HCT116 (cell line): ENCODE measurements at regions not wholly inside any gene's neighbourhood (a gene's known extent, or its start where the extent isn't known, plus 50 kb on each side); places are given as distances from the start of the nearest gene placed in this dataset.

Source experiments
- ATAC-seq: fragments of 200-7000 bp; cut with Tn5 transposase; 2 replicates; pipeline ENCODE4 v1.9.1; 2020; ENCODE audit warnings: mild to moderate bottlenecking, moderate library complexity
- BruUV-seq: library from RNA; stranded (reverse); fragments of 400-500 nt; replicated peaks from 2 replicates; lab custom pipeline; 2021; lab: Mats Ljungman, UMichigan
- CTCF ChIA-PET: fragments of 300-600 bp; sonication (Branson Sonifier 250); formaldehyde crosslinking; loops from one replicate; lab custom pipeline; 2021; ENCODE audit warnings: antibody characterized with exemption; lab: Charles Lee
- POLR2A ChIA-PET: fragments of 300-600, 350-600 bp; sonication (Branson Sonifier 250); formaldehyde crosslinking; loops from one replicate; lab custom pipeline; 2021; ENCODE audit warnings: antibody characterized with exemption; lab: Charles Lee
- RAD21 ChIA-PET, 2 experiments: fragments of 300-600 bp; sonication (Branson Sonifier 250); formaldehyde crosslinking; loops; one replicate each; lab custom pipeline; 2023; ENCODE audit warnings: low total read pairs in 2 of 2; ENCODE audit not compliant: uncharacterized antibody in 2 of 2, unreplicated experiment in 2 of 2, low non-redundant PET in 1 of 2; lab: Charles Lee
- DNase-seq: peaks from one replicate; pipeline ENCODE4 v3.0.0-alpha.2; 2010; ENCODE audit warnings: low read depth, low spot score
- H2AFZ ChIP-seq: fragments of 200-600 bp; shearing (Covaris generic), sonication (generic); 2 replicates; pipeline ENCODE4 v1.6.1; 2017; ENCODE audit warnings: low read depth, mixed run types, mixed read lengths, antibody characterized with exemption, low read length; ENCODE audit not compliant: poor library complexity, severe bottlenecking
- H3K27ac ChIP-seq: 2 replicates; pipeline ENCODE4 v1.5.1; 2012; ENCODE audit warnings: low read depth, low read length
- H3K27me3 ChIP-seq: fragments of 200-600 bp; sonication (generic); 2 replicates; pipeline ENCODE4 v1.6.1; 2016; ENCODE audit warnings: mixed run types, low read length, mixed read lengths; ENCODE audit not compliant: insufficient read depth
- H3K36me3 ChIP-seq, 2 experiments: fragments of 200-500 bp in 1 of 2; fragments of 200-600 bp in 1 of 2; sonication (Bioruptor generic) in 1 of 2; sonication (generic) in 1 of 2; 2 replicates each; pipeline versions ENCODE4 v1.5.1 to v1.6.1; 2014 to 2016; ENCODE audit warnings: low read length in 2 of 2, inconsistent platforms in 1 of 2, mixed read lengths in 1 of 2, mixed run types in 1 of 2; ENCODE audit not compliant: insufficient read depth in 2 of 2, control insufficient read depth in 1 of 2
- H3K4me1 ChIP-seq, 2 experiments: fragments of 200-600 bp in 1 of 2; sonication (generic) in 1 of 2; 2 replicates each; pipeline versions ENCODE4 v1.5.1 to v1.6.1; 2012 to 2017; ENCODE audit warnings: low read length in 2 of 2, inconsistent platforms in 1 of 2, mild to moderate bottlenecking in 1 of 2, mixed read lengths in 1 of 2, mixed run types in 1 of 2, moderate library complexity in 1 of 2; ENCODE audit not compliant: insufficient read depth in 2 of 2, control insufficient read depth in 1 of 2
- H3K4me2 ChIP-seq: fragments of 200-600 bp; sonication (generic); 2 replicates; pipeline ENCODE4 v1.6.1; 2017; ENCODE audit warnings: mixed run types, low read length, mixed read lengths
- H3K4me3 ChIP-seq, 2 experiments: fragments of 200-600 bp in 1 of 2; sonication (generic) in 1 of 2; replicated peaks in 1 of 2; 2 replicates each; pipeline ENCODE4 v1.5.1; 2011 to 2016; ENCODE audit warnings: low read length in 2 of 2, control low read depth in 1 of 2, low read depth in 1 of 2, mild to moderate bottlenecking in 1 of 2, mixed read lengths in 1 of 2, mixed run types in 1 of 2
- H3K79me2 ChIP-seq: fragments of 200-600 bp; sonication (generic); 2 replicates; pipeline ENCODE4 v1.6.1; 2017; ENCODE audit warnings: mild to moderate bottlenecking, mixed run types, low read length, moderate library complexity, mixed read lengths; ENCODE audit not compliant: insufficient read depth
- H3K9ac ChIP-seq: fragments of 200-600 bp; sonication (generic); 2 replicates; pipeline ENCODE4 v1.6.1; 2016; ENCODE audit warnings: low read length, mixed read lengths
- H3K9me2 ChIP-seq: fragments of 200-600 bp; sonication (generic), shearing (Covaris generic); 2 replicates; pipeline ENCODE4 v1.6.1; 2017; ENCODE audit warnings: mixed run types, mild to moderate bottlenecking, moderate library complexity; ENCODE audit not compliant: insufficient read depth
- H3K9me3 ChIP-seq, 2 experiments: fragments of 200-500 bp in 1 of 2; fragments of 200-600 bp in 1 of 2; sonication (Bioruptor generic) in 1 of 2; sonication (generic) in 1 of 2; 2 replicates each; pipeline ENCODE4 v1.6.1; 2014 to 2017; ENCODE audit warnings: low read length in 2 of 2, mixed read lengths in 2 of 2, inconsistent platforms in 1 of 2, low read depth in 1 of 2, mild to moderate bottlenecking in 1 of 2, mixed run types in 1 of 2, moderate library complexity in 1 of 2; ENCODE audit not compliant: control insufficient read depth in 1 of 2, insufficient read depth in 1 of 2
- H4K20me1 ChIP-seq: fragments of 200-600 bp; sonication (generic), shearing (Covaris generic); 2 replicates; pipeline ENCODE4 v1.6.1; 2017; ENCODE audit warnings: mixed run types, mild to moderate bottlenecking, moderate library complexity; ENCODE audit not compliant: insufficient read depth
- CBX3 ChIP-seq: IDR thresholded peaks from 2 replicates; pipeline ENCODE4 v1.6.1; 2012; ENCODE audit warnings: low read depth
- EGR1 ChIP-seq: IDR thresholded peaks from 2 replicates; pipeline ENCODE4 v1.6.1; 2012; ENCODE audit warnings: low read depth
- EZH2 ChIP-seq: fragments of 200-600 bp; sonication (generic); IDR thresholded peaks from 2 replicates; pipeline ENCODE4 v1.6.1; 2017; ENCODE audit warnings: antibody characterized with exemption, mixed run types
- JUND ChIP-seq: IDR thresholded peaks from 2 replicates; pipeline ENCODE4 v1.6.1; 2012
- POLR2AphosphoS5 ChIP-seq: IDR thresholded peaks from 2 replicates; pipeline ENCODE4 v1.6.1; 2011; ENCODE audit warnings: mild to moderate bottlenecking, low read depth, low read length, moderate library complexity
- YY1 ChIP-seq: IDR thresholded peaks from 2 replicates; pipeline ENCODE4 v1.6.1; 2011; ENCODE audit warnings: low read length, low read depth, moderate library complexity, mild to moderate bottlenecking; ENCODE audit not compliant: insufficient replicate concordance; ENCODE audit errors: extremely low read depth
- ZFX ChIP-seq: fragments of 450-650 bp; IDR thresholded peaks from 2 replicates; pipeline ENCODE4 v1.6.1; 2017
- intact Hi-C: fragments of 100-400 bp; cut with micrococcal nuclease; formaldehyde crosslinking; loops from 2 replicates; pipeline ENCODE4 v1.10.0; 2022
- TF ChIP-seq, protein P1 (sequence below): IDR thresholded peaks from 2 replicates; pipeline ENCODE4 v1.6.1; 2012; ENCODE audit warnings: low read depth
- TF ChIP-seq, protein P2 (sequence below), 3 experiments: fragments of 200-600 bp in 1 of 3; sonication (generic) in 1 of 3; IDR thresholded peaks in 2 of 3; conservative IDR thresholded peaks in 1 of 3; 2 replicates each; pipeline ENCODE4 v1.5.1; 2012 to 2017; ENCODE audit warnings: low read depth in 2 of 3, low read length in 2 of 3, antibody characterized with exemption in 1 of 3, borderline replicate concordance in 1 of 3, control low read depth in 1 of 3, mild to moderate bottlenecking in 1 of 3, mixed read lengths in 1 of 3, mixed run types in 1 of 3, moderate library complexity in 1 of 3; ENCODE audit not compliant: insufficient read depth in 1 of 3
- TF ChIP-seq, protein P3 (sequence below): IDR thresholded peaks from 2 replicates; pipeline ENCODE4 v1.6.1; 2011; ENCODE audit warnings: mild to moderate bottlenecking, low read length, moderate library complexity; ENCODE audit not compliant: insufficient replicate concordance; ENCODE audit errors: extremely low read depth

DNA sequence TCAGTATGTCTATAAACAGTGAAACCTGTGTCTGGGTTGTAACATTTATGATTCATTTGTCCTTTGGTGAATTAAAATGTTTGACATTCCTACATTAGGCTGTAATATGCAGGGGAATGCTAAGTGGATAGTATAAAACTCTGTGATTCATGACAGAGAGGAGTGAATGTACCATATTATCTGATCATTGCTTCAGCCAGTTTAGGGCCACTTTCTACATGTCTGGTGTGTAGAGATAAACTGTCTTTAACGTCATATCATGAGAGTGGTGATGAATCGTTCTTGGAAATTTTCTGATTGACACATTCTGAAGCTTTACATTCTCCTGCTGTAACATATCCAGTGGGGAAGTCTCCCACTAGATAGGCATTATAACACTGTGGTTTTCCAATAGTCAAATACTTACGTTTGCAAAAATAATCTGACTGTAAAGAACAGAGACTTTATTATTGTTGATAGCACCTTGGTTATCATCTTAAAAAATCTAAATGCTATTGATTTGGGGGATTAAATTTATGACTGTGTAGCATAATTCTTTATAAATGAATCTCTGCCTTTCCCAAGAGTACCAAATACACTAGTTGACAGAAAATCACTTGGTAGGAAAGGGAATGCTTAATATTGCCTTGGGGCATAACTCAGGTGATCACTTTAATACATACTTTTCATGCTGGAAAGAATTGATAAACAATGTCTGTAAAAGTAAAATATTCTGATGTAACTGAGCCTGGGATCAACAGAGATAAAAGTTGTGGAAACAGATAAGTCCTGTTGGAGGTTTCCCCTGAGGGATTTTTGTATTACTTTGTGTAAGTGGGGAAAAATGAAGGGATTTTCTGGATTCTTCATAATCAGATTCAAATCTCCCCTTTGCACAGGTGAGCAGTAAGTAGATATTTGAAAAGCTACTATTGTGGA, 427.9 kb downstream of the JRKL start:
- Histone ChIP-seq H3K4me2 (no peak overlapping the region), H3K4me1 (no peaks in the 10 kb centered on the region), H3K9me3 (peaks cover 0 to 3% of the 10 kb centered on the region in 2 experiments; a peak in 1 of 4 replicates), H4K20me1 (no peaks in the 10 kb centered on the region), H3K27ac (no peak overlapping the region), H3K4me3 (no peak overlapping the region), H3K9ac (no peak overlapping the region), H2AFZ (no peak overlapping the region), H3K9me2 (no peaks in the 10 kb centered on the region), H3K36me3 (no peaks in the 10 kb centered on the region), H3K79me2 (no peaks in the 10 kb centered on the region), H3K27me3 (no peaks in the 10 kb centered on the region)
- no peak for DNase-seq
- no TSS peak for BruUV-seq
- TF ChIP-seq YY1 (no peak), CBX3 (no peak), ZFX (no peak), EGR1 (no peak), POLR2AphosphoS5 (no peak), EZH2 (no peak), JUND (no peak)
- TF ChIP-seq, protein P1, sequence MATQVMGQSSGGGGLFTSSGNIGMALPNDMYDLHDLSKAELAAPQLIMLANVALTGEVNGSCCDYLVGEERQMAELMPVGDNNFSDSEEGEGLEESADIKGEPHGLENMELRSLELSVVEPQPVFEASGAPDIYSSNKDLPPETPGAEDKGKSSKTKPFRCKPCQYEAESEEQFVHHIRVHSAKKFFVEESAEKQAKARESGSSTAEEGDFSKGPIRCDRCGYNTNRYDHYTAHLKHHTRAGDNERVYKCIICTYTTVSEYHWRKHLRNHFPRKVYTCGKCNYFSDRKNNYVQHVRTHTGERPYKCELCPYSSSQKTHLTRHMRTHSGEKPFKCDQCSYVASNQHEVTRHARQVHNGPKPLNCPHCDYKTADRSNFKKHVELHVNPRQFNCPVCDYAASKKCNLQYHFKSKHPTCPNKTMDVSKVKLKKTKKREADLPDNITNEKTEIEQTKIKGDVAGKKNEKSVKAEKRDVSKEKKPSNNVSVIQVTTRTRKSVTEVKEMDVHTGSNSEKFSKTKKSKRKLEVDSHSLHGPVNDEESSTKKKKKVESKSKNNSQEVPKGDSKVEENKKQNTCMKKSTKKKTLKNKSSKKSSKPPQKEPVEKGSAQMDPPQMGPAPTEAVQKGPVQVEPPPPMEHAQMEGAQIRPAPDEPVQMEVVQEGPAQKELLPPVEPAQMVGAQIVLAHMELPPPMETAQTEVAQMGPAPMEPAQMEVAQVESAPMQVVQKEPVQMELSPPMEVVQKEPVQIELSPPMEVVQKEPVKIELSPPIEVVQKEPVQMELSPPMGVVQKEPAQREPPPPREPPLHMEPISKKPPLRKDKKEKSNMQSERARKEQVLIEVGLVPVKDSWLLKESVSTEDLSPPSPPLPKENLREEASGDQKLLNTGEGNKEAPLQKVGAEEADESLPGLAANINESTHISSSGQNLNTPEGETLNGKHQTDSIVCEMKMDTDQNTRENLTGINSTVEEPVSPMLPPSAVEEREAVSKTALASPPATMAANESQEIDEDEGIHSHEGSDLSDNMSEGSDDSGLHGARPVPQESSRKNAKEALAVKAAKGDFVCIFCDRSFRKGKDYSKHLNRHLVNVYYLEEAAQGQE, result no peak
- TF ChIP-seq, protein P2, sequence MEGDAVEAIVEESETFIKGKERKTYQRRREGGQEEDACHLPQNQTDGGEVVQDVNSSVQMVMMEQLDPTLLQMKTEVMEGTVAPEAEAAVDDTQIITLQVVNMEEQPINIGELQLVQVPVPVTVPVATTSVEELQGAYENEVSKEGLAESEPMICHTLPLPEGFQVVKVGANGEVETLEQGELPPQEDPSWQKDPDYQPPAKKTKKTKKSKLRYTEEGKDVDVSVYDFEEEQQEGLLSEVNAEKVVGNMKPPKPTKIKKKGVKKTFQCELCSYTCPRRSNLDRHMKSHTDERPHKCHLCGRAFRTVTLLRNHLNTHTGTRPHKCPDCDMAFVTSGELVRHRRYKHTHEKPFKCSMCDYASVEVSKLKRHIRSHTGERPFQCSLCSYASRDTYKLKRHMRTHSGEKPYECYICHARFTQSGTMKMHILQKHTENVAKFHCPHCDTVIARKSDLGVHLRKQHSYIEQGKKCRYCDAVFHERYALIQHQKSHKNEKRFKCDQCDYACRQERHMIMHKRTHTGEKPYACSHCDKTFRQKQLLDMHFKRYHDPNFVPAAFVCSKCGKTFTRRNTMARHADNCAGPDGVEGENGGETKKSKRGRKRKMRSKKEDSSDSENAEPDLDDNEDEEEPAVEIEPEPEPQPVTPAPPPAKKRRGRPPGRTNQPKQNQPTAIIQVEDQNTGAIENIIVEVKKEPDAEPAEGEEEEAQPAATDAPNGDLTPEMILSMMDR (IDR thresholded peaks at IDR 0.05 in 2 of 3, conservative IDR thresholded peaks at IDR 0.05 in 1 of 3; ENCODE audit: borderline replicate concordance in 1 of 3, insufficient read depth in 1 of 3, low read depth in 2 of 3, low read length in 2 of 3), result no peak
- TF ChIP-seq, protein P3, sequence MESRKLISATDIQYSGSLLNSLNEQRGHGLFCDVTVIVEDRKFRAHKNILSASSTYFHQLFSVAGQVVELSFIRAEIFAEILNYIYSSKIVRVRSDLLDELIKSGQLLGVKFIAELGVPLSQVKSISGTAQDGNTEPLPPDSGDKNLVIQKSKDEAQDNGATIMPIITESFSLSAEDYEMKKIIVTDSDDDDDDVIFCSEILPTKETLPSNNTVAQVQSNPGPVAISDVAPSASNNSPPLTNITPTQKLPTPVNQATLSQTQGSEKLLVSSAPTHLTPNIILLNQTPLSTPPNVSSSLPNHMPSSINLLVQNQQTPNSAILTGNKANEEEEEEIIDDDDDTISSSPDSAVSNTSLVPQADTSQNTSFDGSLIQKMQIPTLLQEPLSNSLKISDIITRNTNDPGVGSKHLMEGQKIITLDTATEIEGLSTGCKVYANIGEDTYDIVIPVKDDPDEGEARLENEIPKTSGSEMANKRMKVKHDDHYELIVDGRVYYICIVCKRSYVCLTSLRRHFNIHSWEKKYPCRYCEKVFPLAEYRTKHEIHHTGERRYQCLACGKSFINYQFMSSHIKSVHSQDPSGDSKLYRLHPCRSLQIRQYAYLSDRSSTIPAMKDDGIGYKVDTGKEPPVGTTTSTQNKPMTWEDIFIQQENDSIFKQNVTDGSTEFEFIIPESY, result no peak
- RAD21 ChIA-PET, result no interaction called here
- intact Hi-C loops, result no loop called here
- no peak for ATAC-seq
- POLR2A ChIA-PET, result no interaction called here
- CTCF ChIA-PET, result no interaction called here
